Activated CD8-positive, alpha-beta memory T cell treated with anti-CD3 and anti-CD28 coated beads, Interleukin-2, amount 10 ng/mL, durations not matched to agents 7 days and 5 days (primary cell): ENCODE measurements at regions not wholly inside any gene's neighbourhood (a gene's known extent, or its start where the extent isn't known, plus 50 kb on each side); places are given as distances from the start of the nearest gene placed in this dataset.

Experiments
- ATAC-seq: fragments of 150-1000 bp; cut with Tn5 transposase; one replicate; pipeline ENCODE4 v1.10.0; 2021; ENCODE audit warnings: moderate library complexity
- CTCF ChIA-PET: fragments of 350-600 bp; sonication (Branson Sonifier 250); formaldehyde crosslinking; loops from one replicate; lab custom pipeline; 2021; ENCODE audit warnings: antibody characterized with exemption; lab: Charles Lee
- DNase-seq: peaks from one replicate; pipeline ENCODE4 v3.0.0-alpha.2; 2020
- H3K27ac Mint-ChIP-seq: one replicate; pipeline ENCODE4 v1.8.0; 2021; ENCODE audit warnings: mild to moderate bottlenecking, mixed read lengths
- H3K27me3 Mint-ChIP-seq: one replicate; pipeline ENCODE4 v1.8.0; 2021; ENCODE audit warnings: mixed read lengths
- H3K36me3 Mint-ChIP-seq: one replicate; pipeline ENCODE4 v1.8.0; 2021; ENCODE audit warnings: mild to moderate bottlenecking, mixed read lengths
- H3K4me1 Mint-ChIP-seq: one replicate; pipeline ENCODE4 v1.8.0; 2021; ENCODE audit warnings: mixed read lengths
- H3K4me3 Mint-ChIP-seq: one replicate; pipeline ENCODE4 v1.8.0; 2021; ENCODE audit warnings: mild to moderate bottlenecking, moderate library complexity, mixed read lengths
- H3K9me3 Mint-ChIP-seq: one replicate; pipeline ENCODE4 v1.8.0; 2022; ENCODE audit warnings: low read depth, mixed read lengths

- Mint-ChIP-seq H3K36me3 (no peaks in the 10 kb centered on the region), H3K4me3 (no peak overlapping the region), H3K9me3 (no peaks in the 10 kb centered on the region), H3K4me1 (no peaks in the 10 kb centered on the region), H3K27ac (no peak overlapping the region), H3K27me3 (no peaks in the 10 kb centered on the region)
- DNase-seq (no peak), ATAC-seq (no peak)
- CTCF ChIA-PET: no interaction called here
These were observed 309.4 kb upstream of the XYLT1 start for GRCh38 chr16:17780181-17780580.

- CTCF ChIA-PET: no interaction called here
- Mint-ChIP-seq H3K9me3 (no peaks in the 10 kb centered on the region), H3K36me3 (no peaks in the 10 kb centered on the region), H3K27ac (no peak overlapping the region), H3K4me1 (no peaks in the 10 kb centered on the region), H3K4me3 (no peak overlapping the region), H3K27me3 (no peaks in the 10 kb centered on the region)
- ATAC-seq (no peak), DNase-seq (no peak)
These were observed 306.7 kb upstream of the XYLT1 start for GRCh38 chr16:17777408-17777863.

GRCh38 chr16:17776888-17777287 lies 306.1 kb upstream of the XYLT1 start:
- CTCF ChIA-PET: no interaction called here
- H3K27me3 Mint-ChIP-seq: no peaks in the 10 kb centered on the region
- H3K27ac Mint-ChIP-seq: no peak overlapping the region
- H3K4me1 Mint-ChIP-seq: no peaks in the 10 kb centered on the region
- H3K4me3 Mint-ChIP-seq: no peak overlapping the region
- no peaks in the 10 kb centered on the region for H3K36me3 Mint-ChIP-seq
- no peaks in the 10 kb centered on the region for H3K9me3 Mint-ChIP-seq
- no peak for DNase-seq
- ATAC-seq: no peak

DNA sequence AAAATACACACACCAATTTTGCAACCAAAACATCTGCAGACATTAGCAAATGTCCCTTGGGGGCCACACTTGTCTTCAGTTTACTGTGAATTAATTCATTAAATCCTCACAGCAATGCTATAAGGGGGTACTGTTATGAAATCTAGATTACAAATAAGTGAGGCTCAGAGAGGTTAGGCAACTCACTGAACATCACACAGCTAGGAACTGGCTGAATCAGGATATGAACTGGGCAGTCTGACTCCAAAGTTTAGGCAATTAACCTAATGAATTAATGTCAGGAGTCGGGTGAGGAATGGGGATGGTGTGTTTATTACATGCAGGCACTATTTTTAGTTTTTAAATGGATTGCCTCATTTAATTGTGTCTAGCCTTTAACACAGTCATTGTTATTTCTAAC lies 305.7 kb upstream of the XYLT1 start:
- Mint-ChIP-seq H3K4me1 (no peaks in the 10 kb centered on the region), H3K27ac (no peak overlapping the region), H3K4me3 (no peak overlapping the region), H3K36me3 (no peaks in the 10 kb centered on the region), H3K27me3 (no peaks in the 10 kb centered on the region), H3K9me3 (no peaks in the 10 kb centered on the region)
- ATAC-seq: no peak
- DNase-seq: no peak
- CTCF ChIA-PET: no interaction called here

DNA sequence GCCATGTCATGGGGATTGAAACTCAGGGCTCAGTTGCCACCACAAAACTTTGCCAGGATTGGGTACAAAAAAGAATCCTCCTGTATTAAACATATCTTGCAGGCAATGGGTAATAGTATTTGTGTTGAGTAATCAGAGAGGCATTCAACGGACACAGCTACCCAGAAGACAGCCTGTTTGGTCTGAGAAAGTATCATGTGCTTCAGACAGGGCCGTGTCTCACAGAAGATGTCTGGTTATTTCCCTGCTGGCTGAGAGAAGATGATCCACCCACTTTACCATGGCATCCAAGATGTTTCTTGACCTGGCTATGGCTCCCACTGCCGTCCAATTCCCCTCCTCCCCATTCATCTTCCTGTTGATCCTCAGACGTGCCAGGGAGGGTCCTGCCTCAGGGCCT lies 304.3 kb upstream of the XYLT1 start:
- Mint-ChIP-seq H3K27me3 (no peaks in the 10 kb centered on the region), H3K4me3 (no peak overlapping the region)
- ATAC-seq: no peak

GRCh38 chr16:17773698-17774101 lies 302.9 kb upstream of the XYLT1 start:
- Mint-ChIP-seq H3K9me3 (no peaks in the 10 kb centered on the region), H3K4me3 (no peak overlapping the region), H3K27ac (no peak overlapping the region), H3K4me1 (no peaks in the 10 kb centered on the region), H3K27me3 (no peaks in the 10 kb centered on the region), H3K36me3 (no peaks in the 10 kb centered on the region)
- no peak for DNase-seq
- CTCF ChIA-PET: no interaction called here
- no peak for ATAC-seq

More for the DNA sequence above, 304.3 kb upstream of the XYLT1 start:
- CTCF ChIA-PET: no interaction called here
- DNase-seq: no peak
- H3K4me1 Mint-ChIP-seq: no peaks in the 10 kb centered on the region
- H3K9me3 Mint-ChIP-seq: no peaks in the 10 kb centered on the region
- no peaks in the 10 kb centered on the region for H3K36me3 Mint-ChIP-seq
- H3K27ac Mint-ChIP-seq: no peak overlapping the region

GRCh38 chr16:17770104-17770503 lies 299.3 kb upstream of the XYLT1 start:
- Mint-ChIP-seq H3K4me3 (no peak overlapping the region), H3K27me3 (no peaks in the 10 kb centered on the region), H3K9me3 (no peaks in the 10 kb centered on the region), H3K27ac (no peak overlapping the region), H3K4me1 (no peaks in the 10 kb centered on the region), H3K36me3 (no peaks in the 10 kb centered on the region)
- no peak for ATAC-seq
- no peak for DNase-seq
- CTCF ChIA-PET: no interaction called here

DNA sequence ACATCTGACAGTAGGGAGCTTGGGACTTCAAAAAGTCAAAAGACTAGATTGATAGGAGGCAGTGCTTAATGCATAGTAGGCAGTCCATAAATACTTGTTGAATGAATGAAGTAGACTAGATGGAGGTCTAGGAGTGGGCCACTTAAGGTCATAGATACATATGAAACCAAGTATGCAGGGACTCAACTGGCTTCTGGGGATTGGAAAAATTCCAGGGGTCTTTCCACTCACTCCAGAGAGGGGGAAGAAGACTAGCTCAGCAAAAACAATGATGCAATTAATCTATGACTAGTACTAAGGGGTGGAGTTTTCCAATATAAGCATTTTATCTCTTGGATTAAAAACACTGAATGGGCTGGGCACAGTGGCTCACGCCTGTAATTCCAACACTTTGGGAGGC lies 298.3 kb upstream of the XYLT1 start:
- DNase-seq (no peak), ATAC-seq (no peak)
- no peak overlapping the region for H3K27ac Mint-ChIP-seq
- no peaks in the 10 kb centered on the region for H3K9me3 Mint-ChIP-seq
- CTCF ChIA-PET: no interaction called here
- H3K4me3 Mint-ChIP-seq: no peak overlapping the region
- H3K36me3 Mint-ChIP-seq: no peaks in the 10 kb centered on the region
- no peaks in the 10 kb centered on the region for H3K4me1 Mint-ChIP-seq
- H3K27me3 Mint-ChIP-seq: no peaks in the 10 kb centered on the region

- no peak for DNase-seq
- no peak for ATAC-seq
- Mint-ChIP-seq H3K27ac (no peak overlapping the region), H3K4me3 (no peak overlapping the region), H3K9me3 (no peaks in the 10 kb centered on the region), H3K27me3 (peaks cover 5% of the 10 kb centered on the region), H3K4me1 (no peaks in the 10 kb centered on the region), H3K36me3 (no peaks in the 10 kb centered on the region)
- CTCF ChIA-PET: no interaction called here
These were observed 297.5 kb upstream of the XYLT1 start for GRCh38 chr16:17768257-17768656.

DNA sequence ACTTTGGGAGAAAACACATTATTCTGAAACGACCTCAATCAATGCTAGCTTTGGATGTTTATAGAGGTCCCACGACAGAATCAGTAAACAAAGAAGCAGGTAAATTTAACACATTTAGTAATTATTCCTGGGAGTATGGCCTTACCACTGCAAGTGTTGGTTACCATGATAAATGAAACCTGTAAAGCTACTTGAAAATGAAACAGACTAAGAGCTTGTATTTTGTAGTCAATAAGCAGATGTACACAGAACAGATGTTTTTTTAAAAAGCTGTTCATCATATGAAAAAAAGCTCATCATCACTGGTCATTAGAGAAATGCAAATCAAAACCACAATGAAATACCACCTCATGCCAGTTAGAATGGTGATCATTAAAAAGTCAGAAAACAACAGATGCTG lies 295.3 kb upstream of the XYLT1 start:
- peaks cover 5% of the 10 kb centered on the region for H3K27me3 Mint-ChIP-seq
- DNase-seq (no peak), ATAC-seq (no peak)
- CTCF ChIA-PET: no interaction called here
- no peak overlapping the region for H3K27ac Mint-ChIP-seq
- H3K4me3 Mint-ChIP-seq: no peak overlapping the region
- no peaks in the 10 kb centered on the region for H3K36me3 Mint-ChIP-seq
- H3K4me1 Mint-ChIP-seq: no peaks in the 10 kb centered on the region
- no peaks in the 10 kb centered on the region for H3K9me3 Mint-ChIP-seq

GRCh38 chr16:17759451-17760390 lies 289.0 kb upstream of the XYLT1 start:
- DNase-seq (no peak), ATAC-seq (no peak)
- Mint-ChIP-seq H3K36me3 (no peaks in the 10 kb centered on the region), H3K4me3 (no peak overlapping the region), H3K27ac (no peak overlapping the region), H3K27me3 (peaks cover 5% of the 10 kb centered on the region), H3K4me1 (no peaks in the 10 kb centered on the region), H3K9me3 (peaks cover 3% of the 10 kb centered on the region)
- CTCF ChIA-PET: no interaction called here

DNA sequence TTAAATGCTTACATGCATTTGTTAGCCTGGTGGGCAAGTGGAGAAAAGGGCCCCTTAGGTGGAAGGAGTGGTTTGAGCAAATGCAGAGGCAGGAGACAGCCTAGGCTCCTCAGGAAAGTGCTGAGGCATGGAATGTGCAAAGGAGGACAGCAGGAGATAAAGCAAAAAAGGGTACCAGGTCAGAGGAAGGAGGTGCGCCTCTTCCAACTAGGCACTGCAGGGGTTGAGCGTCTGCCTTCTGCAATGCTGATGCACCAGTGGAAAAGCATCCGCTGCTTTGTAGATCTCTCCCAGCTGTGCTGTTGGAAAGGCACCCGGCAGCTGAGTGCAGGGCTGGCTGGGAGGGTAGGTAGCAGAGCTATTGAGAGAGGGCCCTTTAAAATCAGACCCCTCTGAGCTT lies 287.0 kb upstream of the XYLT1 start:
- CTCF ChIA-PET: no interaction called here
- Mint-ChIP-seq H3K27ac (no peak overlapping the region), H3K4me1 (no peaks in the 10 kb centered on the region), H3K9me3 (peaks cover 3% of the 10 kb centered on the region), H3K27me3 (no peaks in the 10 kb centered on the region), H3K4me3 (no peak overlapping the region), H3K36me3 (no peaks in the 10 kb centered on the region)
- ATAC-seq (no peak), DNase-seq (no peak)

DNA sequence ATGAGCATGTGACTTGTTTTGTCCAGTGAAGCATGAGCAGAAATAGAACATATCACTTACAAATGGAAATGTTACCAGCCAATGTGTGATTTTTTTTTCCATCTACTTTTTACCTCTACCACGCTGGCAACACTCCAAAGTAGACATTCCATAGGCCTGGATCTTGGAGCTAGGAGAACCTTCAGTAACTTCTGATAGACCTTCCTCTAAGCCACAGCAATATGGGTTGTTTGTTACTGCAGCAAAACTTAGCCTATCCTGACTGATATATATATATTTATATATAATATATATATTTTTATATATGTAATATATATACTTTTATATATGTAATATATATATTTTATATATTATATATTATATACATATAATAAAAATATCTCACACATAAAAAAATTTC lies 284.4 kb upstream of the XYLT1 start:
- no peak for DNase-seq
- H3K4me1 Mint-ChIP-seq: no peaks in the 10 kb centered on the region
- no peaks in the 10 kb centered on the region for H3K36me3 Mint-ChIP-seq
- ATAC-seq: no peak
- peaks cover 3% of the 10 kb centered on the region for H3K9me3 Mint-ChIP-seq
- CTCF ChIA-PET: no interaction called here
- no peaks in the 10 kb centered on the region for H3K27me3 Mint-ChIP-seq
- H3K4me3 Mint-ChIP-seq: no peak overlapping the region
- H3K27ac Mint-ChIP-seq: no peak overlapping the region

DNA sequence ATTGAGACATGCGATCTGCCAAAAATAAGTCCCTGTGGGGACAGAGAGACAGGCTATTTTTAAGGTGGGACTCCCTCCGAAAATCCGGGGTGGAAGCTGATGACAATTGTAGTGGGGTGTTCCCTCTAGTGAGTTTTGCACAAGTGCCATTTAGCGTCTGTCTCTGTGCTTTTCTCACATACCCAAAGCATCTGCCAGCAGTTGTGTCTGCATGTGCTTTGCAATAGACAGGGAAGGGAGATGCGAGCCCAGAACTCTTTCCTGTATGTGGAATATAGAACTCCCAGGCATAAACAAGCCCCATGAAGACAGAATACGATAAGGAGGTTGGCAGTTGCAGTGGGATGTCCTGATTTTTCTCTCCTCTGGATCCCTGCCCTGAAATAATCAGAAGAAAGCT lies 282.7 kb upstream of the XYLT1 start:
- H3K27me3 Mint-ChIP-seq: no peaks in the 10 kb centered on the region
- ATAC-seq (no peak), DNase-seq (no peak)
- no peaks in the 10 kb centered on the region for H3K36me3 Mint-ChIP-seq
- H3K4me1 Mint-ChIP-seq: no peaks in the 10 kb centered on the region
- H3K27ac Mint-ChIP-seq: no peak overlapping the region
- H3K4me3 Mint-ChIP-seq: no peak overlapping the region
- CTCF ChIA-PET: no interaction called here
- H3K9me3 Mint-ChIP-seq: peaks cover 8% of the 10 kb centered on the region
